ENCODE measurements at regions not wholly inside any gene's neighbourhood (a gene's known extent, or its start where the extent isn't known, plus 50 kb on each side); places are given as distances from the start of the nearest gene placed in this dataset.

DNA sequence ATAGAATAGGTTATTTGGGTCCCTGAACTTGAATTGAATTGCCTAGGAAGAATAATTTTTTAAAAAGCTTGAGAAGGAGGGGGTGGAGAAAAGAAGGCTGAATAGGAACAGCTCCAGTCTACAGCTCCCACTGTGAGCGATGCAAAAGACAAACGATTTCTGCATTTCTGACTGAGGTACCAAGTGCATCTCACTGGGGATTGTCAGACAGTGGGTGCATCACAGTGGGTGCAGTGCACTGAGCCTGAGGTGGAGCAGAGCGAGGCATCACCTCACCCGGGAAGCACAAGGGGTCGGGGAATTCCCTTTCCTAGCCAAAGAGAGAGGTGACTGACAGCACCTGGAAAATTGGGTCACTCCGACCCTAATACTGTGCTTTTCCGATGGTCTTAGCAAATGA is 782.2 kb upstream of the RGMB start:
- TF ChIP-seq, protein P1, sequence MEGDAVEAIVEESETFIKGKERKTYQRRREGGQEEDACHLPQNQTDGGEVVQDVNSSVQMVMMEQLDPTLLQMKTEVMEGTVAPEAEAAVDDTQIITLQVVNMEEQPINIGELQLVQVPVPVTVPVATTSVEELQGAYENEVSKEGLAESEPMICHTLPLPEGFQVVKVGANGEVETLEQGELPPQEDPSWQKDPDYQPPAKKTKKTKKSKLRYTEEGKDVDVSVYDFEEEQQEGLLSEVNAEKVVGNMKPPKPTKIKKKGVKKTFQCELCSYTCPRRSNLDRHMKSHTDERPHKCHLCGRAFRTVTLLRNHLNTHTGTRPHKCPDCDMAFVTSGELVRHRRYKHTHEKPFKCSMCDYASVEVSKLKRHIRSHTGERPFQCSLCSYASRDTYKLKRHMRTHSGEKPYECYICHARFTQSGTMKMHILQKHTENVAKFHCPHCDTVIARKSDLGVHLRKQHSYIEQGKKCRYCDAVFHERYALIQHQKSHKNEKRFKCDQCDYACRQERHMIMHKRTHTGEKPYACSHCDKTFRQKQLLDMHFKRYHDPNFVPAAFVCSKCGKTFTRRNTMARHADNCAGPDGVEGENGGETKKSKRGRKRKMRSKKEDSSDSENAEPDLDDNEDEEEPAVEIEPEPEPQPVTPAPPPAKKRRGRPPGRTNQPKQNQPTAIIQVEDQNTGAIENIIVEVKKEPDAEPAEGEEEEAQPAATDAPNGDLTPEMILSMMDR (IDR thresholded peaks at IDR 0.05), result no peak
- no peak for TF ChIP-seq POLR2A (IDR thresholded peaks at IDR 0.05)

Measured in uterus (tissue), 2 donors.